ENCODE measurements at regions not wholly inside any gene's neighbourhood (a gene's known extent, or its start where the extent isn't known, plus 50 kb on each side); places are given as distances from the start of the nearest gene placed in this dataset.

DNA sequence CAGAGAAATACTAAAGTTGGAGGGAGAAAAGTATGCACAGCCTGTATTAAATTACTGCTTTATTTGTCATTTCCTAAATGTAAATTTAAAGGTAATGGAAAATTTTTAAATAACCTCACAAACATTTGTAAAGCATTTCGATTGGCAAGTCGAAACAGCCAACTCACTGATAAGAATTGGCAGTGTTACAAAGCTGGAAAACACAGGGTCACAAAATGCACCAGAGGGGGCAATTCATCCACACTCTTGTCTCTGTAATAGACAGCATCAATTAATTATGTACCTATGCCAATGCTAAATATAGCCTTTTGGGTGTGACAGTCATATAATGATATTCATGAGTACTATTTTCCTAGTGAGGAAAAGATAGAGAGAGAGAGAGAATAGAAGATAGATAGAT lies 140.6 kb upstream of the PRLR start:
- ATAC-seq (no peak), DNase-seq (no peak)
- no peaks in the 10 kb centered on the region for H3K4me1 ChIP-seq (ENCODE audit: control insufficient read depth, insufficient read depth, low read length)
- H3K27me3 ChIP-seq (ENCODE audit: control insufficient read depth, insufficient read depth, low read length) = peaks cover 4% of the 10 kb centered on the region
- intact Hi-C loops (cut with micrococcal nuclease) = no loop called here
- H3K27me3 Mint-ChIP-seq (ENCODE audit: low read depth in 2 of 2) = no peaks in the 10 kb centered on the region
- H3K36me3 Mint-ChIP-seq = no peaks in the 10 kb centered on the region
- TF ChIP-seq, protein P1, sequence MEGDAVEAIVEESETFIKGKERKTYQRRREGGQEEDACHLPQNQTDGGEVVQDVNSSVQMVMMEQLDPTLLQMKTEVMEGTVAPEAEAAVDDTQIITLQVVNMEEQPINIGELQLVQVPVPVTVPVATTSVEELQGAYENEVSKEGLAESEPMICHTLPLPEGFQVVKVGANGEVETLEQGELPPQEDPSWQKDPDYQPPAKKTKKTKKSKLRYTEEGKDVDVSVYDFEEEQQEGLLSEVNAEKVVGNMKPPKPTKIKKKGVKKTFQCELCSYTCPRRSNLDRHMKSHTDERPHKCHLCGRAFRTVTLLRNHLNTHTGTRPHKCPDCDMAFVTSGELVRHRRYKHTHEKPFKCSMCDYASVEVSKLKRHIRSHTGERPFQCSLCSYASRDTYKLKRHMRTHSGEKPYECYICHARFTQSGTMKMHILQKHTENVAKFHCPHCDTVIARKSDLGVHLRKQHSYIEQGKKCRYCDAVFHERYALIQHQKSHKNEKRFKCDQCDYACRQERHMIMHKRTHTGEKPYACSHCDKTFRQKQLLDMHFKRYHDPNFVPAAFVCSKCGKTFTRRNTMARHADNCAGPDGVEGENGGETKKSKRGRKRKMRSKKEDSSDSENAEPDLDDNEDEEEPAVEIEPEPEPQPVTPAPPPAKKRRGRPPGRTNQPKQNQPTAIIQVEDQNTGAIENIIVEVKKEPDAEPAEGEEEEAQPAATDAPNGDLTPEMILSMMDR (IDR thresholded peaks at IDR 0.05) = no peak
- H3K9me3 Mint-ChIP-seq = peaks cover 0 to 5% of the 10 kb centered on the region in 2 donors
- no peaks in the 10 kb centered on the region for H3K9me3 ChIP-seq (ENCODE audit: control insufficient read depth, insufficient read depth, low read length)
- H3K4me3 ChIP-seq (ENCODE audit: low read length) = no peak overlapping the region
- H3K27ac ChIP-seq (ENCODE audit: low read length) = no peak overlapping the region
- WGBS (ENCODE audit: insufficient coverage) = 75% methylated on average over 2 of the region's 2 CpGs
- H3K36me3 ChIP-seq (ENCODE audit: control insufficient read depth, insufficient read depth, low read length) = no peaks in the 10 kb centered on the region
- no peak overlapping the region for H3K27ac Mint-ChIP-seq
- H3K4me1 Mint-ChIP-seq = no peaks in the 10 kb centered on the region
- no peak overlapping the region for H3K4me3 Mint-ChIP-seq

DNA sequence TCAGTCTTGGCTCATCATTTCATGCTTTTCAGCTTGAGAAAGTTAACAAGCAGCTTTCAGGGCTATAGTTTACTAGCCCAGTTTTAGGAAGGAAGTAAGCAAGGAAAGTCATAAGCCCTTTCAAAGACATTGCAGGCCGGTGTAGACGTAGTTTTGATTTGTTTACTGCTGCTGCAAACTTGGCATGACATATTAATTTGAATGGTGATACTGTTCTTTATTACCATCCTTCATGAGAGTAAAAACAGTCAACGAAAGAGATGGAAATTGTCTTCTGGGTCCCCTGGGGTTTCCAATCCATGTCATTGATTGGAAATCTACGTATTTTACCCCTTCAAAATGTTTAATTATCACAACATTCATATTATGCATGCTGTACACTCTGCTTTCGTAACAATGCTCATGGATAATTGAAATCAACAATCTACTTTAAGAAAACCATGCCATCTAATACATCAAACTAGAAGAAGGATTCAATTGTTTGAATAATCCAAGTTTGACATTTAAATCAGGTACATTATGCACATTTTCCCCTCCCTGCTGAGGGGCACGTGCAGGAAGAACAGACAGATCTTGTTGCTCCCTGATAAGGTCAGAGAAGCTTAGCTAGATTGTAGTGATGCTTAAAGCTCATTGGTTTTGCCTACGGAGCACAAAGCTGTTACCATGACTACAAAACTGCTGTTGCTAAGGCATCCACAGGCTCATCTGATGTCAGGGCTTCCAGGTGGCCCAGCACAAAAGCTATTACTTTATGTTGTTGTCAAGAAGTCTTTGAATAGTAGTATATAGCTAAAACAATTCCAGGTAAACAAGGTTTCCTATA lies 139.9 kb upstream of the PRLR start:
- H3K4me3 Mint-ChIP-seq = no peak overlapping the region

DNA sequence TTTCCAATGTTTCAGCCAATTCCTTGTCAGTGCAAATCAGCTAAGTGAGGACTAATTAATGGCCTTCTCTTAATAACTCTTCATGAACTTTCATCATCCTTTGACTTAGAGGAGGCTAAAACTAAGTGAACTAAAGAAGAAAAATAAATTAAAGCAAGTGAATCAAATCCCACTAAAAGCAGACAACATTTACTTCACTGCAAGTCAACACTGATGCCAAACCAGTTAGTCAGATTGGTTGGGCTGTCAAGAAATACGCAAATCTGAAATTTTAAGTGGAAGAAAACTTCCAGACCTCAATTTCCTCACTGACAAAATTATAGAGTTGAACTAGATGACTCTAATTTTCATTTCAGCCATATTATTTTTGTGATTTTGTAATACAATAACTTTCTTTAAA lies 137.2 kb upstream of the PRLR start:
- Mint-ChIP-seq H3K9me3 (peaks cover 0 to 8% of the 10 kb centered on the region in 2 donors), H3K4me3 (no peak overlapping the region), H3K27me3 (ENCODE audit: low read depth in 2 of 2) (no peaks in the 10 kb centered on the region), H3K4me1 (no peaks in the 10 kb centered on the region), H3K36me3 (no peaks in the 10 kb centered on the region), H3K27ac (no peak overlapping the region)
- H3K36me3 ChIP-seq (ENCODE audit: control insufficient read depth, insufficient read depth, low read length) = no peaks in the 10 kb centered on the region
- DNase-seq (no peak), ATAC-seq (no peak)
- TF ChIP-seq, protein P1 (IDR thresholded peaks at IDR 0.05) = no peak
- H3K9me3 ChIP-seq (ENCODE audit: control insufficient read depth, insufficient read depth, low read length) = no peaks in the 10 kb centered on the region
- H3K27me3 ChIP-seq (ENCODE audit: control insufficient read depth, insufficient read depth, low read length) = no peaks in the 10 kb centered on the region
- H3K4me3 ChIP-seq (ENCODE audit: low read length) = no peak overlapping the region
- H3K4me1 ChIP-seq (ENCODE audit: control insufficient read depth, insufficient read depth, low read length) = no peaks in the 10 kb centered on the region
- no CpG with 5 or more reads among the region's 1 CpG for WGBS (ENCODE audit: insufficient coverage)
- intact Hi-C loops (cut with micrococcal nuclease) = no loop called here
- H3K27ac ChIP-seq (ENCODE audit: low read length) = no peak overlapping the region

More for the DNA sequence above, 139.9 kb upstream of the PRLR start:
- H3K4me1 Mint-ChIP-seq = no peaks in the 10 kb centered on the region
- Histone ChIP-seq H3K4me3 (ENCODE audit: low read length) (no peak overlapping the region), H3K9me3 (ENCODE audit: control insufficient read depth, insufficient read depth, low read length) (no peaks in the 10 kb centered on the region), H3K36me3 (ENCODE audit: control insufficient read depth, insufficient read depth, low read length) (no peaks in the 10 kb centered on the region), H3K27ac (ENCODE audit: low read length) (no peak overlapping the region), H3K4me1 (ENCODE audit: control insufficient read depth, insufficient read depth, low read length) (no peaks in the 10 kb centered on the region), H3K27me3 (ENCODE audit: control insufficient read depth, insufficient read depth, low read length) (peaks cover 4% of the 10 kb centered on the region)
- TF ChIP-seq, protein P1 (IDR thresholded peaks at IDR 0.05) = no peak
- intact Hi-C loops (cut with micrococcal nuclease) = no loop called here
- H3K36me3 Mint-ChIP-seq = no peaks in the 10 kb centered on the region
- no peak overlapping the region for H3K27ac Mint-ChIP-seq
- H3K27me3 Mint-ChIP-seq (ENCODE audit: low read depth in 2 of 2) = no peaks in the 10 kb centered on the region
- DNase-seq (no peak), ATAC-seq (no peak)
- H3K9me3 Mint-ChIP-seq = peaks cover 0 to 5% of the 10 kb centered on the region in 2 donors
- 55% methylated on average over 7 of the region's 7 CpGs for WGBS (ENCODE audit: insufficient coverage)

DNA sequence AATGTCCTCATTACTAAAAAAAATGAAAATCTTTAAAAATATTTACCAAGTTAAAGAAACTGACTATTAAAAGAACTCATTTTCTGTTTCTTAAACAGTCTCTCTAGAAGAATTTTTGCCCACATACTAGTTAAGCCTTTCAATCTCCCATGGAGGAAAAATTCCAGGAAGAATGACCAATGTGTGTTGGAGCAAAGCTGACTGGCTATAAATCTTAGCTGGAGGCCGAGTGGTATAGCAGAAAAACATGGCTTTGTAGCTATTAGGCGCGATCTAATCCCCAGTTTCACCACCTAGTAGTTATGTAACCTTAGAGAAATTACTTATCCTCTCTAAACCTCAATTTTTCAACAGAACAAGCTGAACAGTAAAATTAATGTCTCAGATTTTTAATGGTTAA lies 135.5 kb upstream of the PRLR start:
- no CpG with 5 or more reads among the region's 3 CpGs for WGBS (ENCODE audit: insufficient coverage)
- H3K4me3 ChIP-seq (ENCODE audit: low read length) = no peak overlapping the region
- Mint-ChIP-seq H3K27me3 (ENCODE audit: low read depth in 2 of 2) (no peaks in the 10 kb centered on the region), H3K36me3 (no peaks in the 10 kb centered on the region), H3K9me3 (peaks cover 0 to 8% of the 10 kb centered on the region in 2 donors), H3K4me3 (no peak overlapping the region), H3K4me1 (no peaks in the 10 kb centered on the region), H3K27ac (no peak overlapping the region)
- no peak overlapping the region for H3K27ac ChIP-seq (ENCODE audit: low read length)
- no peak for ATAC-seq
- intact Hi-C loops (cut with micrococcal nuclease) = no loop called here
- no peaks in the 10 kb centered on the region for H3K9me3 ChIP-seq (ENCODE audit: control insufficient read depth, insufficient read depth, low read length)
- H3K4me1 ChIP-seq (ENCODE audit: control insufficient read depth, insufficient read depth, low read length) = no peaks in the 10 kb centered on the region
- no peaks in the 10 kb centered on the region for H3K36me3 ChIP-seq (ENCODE audit: control insufficient read depth, insufficient read depth, low read length)
- no peak for DNase-seq
- TF ChIP-seq, protein P1 (IDR thresholded peaks at IDR 0.05) = no peak
- H3K27me3 ChIP-seq (ENCODE audit: control insufficient read depth, insufficient read depth, low read length) = no peaks in the 10 kb centered on the region

Data from natural killer cell (primary cell).